ENCODE measurements at regions not wholly inside any gene's neighbourhood (a gene's known extent, or its start where the extent isn't known, plus 50 kb on each side); places are given as distances from the start of the nearest gene placed in this dataset.

DNA sequence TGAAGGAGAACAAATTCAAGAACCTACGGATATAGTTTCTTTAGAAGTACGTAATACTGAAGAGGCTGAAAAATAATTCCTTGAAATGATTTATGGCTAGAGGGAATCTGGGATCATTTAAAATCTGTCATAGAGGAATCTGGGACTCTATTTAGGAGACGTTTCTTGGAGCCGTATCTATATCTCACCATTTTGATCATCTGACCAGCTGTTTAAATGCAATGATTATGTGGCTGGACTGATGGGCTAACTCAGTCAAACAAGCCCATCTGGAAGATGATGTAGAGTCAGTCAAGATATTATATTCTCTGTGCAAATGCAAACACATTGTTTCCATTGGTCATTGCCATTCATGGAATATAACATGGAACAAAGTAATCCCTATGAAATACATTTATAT is 467.7 kb upstream of the ZFHX3 start:
- 55% methylated on average over 4 of the region's 4 CpGs for whole genome bisulfite sequencing (ENCODE audit: low lambda C conversion rate)
- H3K9me3 ChIP-seq, result no peaks in the 10 kb centered on the region
- TF ChIP-seq, protein P1, sequence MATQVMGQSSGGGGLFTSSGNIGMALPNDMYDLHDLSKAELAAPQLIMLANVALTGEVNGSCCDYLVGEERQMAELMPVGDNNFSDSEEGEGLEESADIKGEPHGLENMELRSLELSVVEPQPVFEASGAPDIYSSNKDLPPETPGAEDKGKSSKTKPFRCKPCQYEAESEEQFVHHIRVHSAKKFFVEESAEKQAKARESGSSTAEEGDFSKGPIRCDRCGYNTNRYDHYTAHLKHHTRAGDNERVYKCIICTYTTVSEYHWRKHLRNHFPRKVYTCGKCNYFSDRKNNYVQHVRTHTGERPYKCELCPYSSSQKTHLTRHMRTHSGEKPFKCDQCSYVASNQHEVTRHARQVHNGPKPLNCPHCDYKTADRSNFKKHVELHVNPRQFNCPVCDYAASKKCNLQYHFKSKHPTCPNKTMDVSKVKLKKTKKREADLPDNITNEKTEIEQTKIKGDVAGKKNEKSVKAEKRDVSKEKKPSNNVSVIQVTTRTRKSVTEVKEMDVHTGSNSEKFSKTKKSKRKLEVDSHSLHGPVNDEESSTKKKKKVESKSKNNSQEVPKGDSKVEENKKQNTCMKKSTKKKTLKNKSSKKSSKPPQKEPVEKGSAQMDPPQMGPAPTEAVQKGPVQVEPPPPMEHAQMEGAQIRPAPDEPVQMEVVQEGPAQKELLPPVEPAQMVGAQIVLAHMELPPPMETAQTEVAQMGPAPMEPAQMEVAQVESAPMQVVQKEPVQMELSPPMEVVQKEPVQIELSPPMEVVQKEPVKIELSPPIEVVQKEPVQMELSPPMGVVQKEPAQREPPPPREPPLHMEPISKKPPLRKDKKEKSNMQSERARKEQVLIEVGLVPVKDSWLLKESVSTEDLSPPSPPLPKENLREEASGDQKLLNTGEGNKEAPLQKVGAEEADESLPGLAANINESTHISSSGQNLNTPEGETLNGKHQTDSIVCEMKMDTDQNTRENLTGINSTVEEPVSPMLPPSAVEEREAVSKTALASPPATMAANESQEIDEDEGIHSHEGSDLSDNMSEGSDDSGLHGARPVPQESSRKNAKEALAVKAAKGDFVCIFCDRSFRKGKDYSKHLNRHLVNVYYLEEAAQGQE (IDR thresholded peaks at IDR 0.05; ENCODE audit: low read depth, low read length), result no peak
- TF ChIP-seq TEAD4 (IDR thresholded peaks at IDR 0.05; ENCODE audit: borderline replicate concordance, insufficient read depth), result no peak
- no peak for TF ChIP-seq SIN3A (IDR thresholded peaks at IDR 0.05; ENCODE audit: borderline replicate concordance, low read depth, low read length)
- no peak for TF ChIP-seq NRF1 (IDR thresholded peaks at IDR 0.05; ENCODE audit: low read depth, low read length)
- no peak for TF ChIP-seq TCF12 (IDR thresholded peaks at IDR 0.05)
- no peak for TF ChIP-seq TAF1 (IDR thresholded peaks at IDR 0.05; ENCODE audit: borderline replicate concordance, low read depth, low read length)
- TF ChIP-seq EP300 (IDR thresholded peaks at IDR 0.05; ENCODE audit: borderline replicate concordance in 1 of 2, low read depth in 1 of 2, low read length in 1 of 2), result no peak
- TF ChIP-seq GATA2 (CRISPR knock-in tag; IDR thresholded peaks at IDR 0.05), result no peak
- TF ChIP-seq FOXM1 (IDR thresholded peaks at IDR 0.05; ENCODE audit: low read depth), result no peak
- no peak for TF ChIP-seq USF2 (IDR thresholded peaks at IDR 0.05; ENCODE audit: borderline replicate concordance, low read depth, low read length)
- TF ChIP-seq, protein P2, sequence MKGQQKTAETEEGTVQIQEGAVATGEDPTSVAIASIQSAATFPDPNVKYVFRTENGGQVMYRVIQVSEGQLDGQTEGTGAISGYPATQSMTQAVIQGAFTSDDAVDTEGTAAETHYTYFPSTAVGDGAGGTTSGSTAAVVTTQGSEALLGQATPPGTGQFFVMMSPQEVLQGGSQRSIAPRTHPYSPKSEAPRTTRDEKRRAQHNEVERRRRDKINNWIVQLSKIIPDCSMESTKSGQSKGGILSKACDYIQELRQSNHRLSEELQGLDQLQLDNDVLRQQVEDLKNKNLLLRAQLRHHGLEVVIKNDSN (IDR thresholded peaks at IDR 0.05; ENCODE audit: borderline replicate concordance, low read depth), result no peak
- no peaks in the 10 kb centered on the region for H3F3A ChIP-seq (replicated peaks; ENCODE audit: insufficient read depth)
- H3K79me2 ChIP-seq (ENCODE audit: insufficient read depth), result no peaks in the 10 kb centered on the region
- H3K27ac ChIP-seq (ENCODE audit: low read depth in 2 of 2, low read length in 1 of 2), result no peak overlapping the region
- no peak overlapping the region for H2AFZ ChIP-seq (ENCODE audit: low read depth)
- no peak overlapping the region for H3K4me3 ChIP-seq (ENCODE audit: low read depth in 2 of 2, low read length in 1 of 2)
- no peaks in the 10 kb centered on the region for H3K27me3 ChIP-seq (ENCODE audit: insufficient read depth)
- no peaks in the 10 kb centered on the region for H3K9me2 ChIP-seq
- no peaks in the 10 kb centered on the region for H4K20me1 ChIP-seq (ENCODE audit: insufficient read depth)
- no peak for DNase-seq
- no peaks in the 10 kb centered on the region for H3K4me1 ChIP-seq (ENCODE audit: control insufficient read depth in 1 of 2, insufficient read depth in 2 of 2, low read depth in 1 of 2, low read length in 1 of 2)
- no peaks in the 10 kb centered on the region for H3K36me3 ChIP-seq (replicated peaks in 1 of 2; ENCODE audit: control insufficient read depth in 1 of 2, insufficient read depth in 2 of 2, low read length in 1 of 2)
- ChIA-PET CTCF (no interaction called here), POLR2A (no interaction called here)
- H3K4me2 ChIP-seq, result no peak overlapping the region
- no peak overlapping the region for H3K9ac ChIP-seq

DNA sequence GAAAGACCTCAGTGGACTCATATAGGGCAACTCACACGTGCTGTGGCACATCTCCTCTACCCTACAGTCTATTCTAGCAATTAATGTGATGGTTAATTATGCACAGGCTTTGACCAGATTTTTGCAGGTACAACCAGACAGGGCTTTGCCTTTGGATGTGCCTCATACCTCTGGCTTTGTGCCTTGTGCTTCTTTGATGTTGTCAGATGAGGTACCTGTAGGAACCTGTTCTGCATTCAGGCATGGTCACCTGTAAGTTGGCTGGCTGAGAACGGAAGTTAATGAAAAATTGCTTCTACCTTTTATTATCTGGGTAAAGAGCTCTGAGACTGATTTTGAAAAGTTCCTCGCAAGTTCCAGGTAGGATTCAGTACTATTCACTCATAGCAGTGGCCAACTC is 462.9 kb upstream of the ZFHX3 start:
- Histone ChIP-seq H3F3A (replicated peaks; ENCODE audit: insufficient read depth) (no peaks in the 10 kb centered on the region), H3K4me1 (ENCODE audit: control insufficient read depth in 1 of 2, insufficient read depth in 2 of 2, low read depth in 1 of 2, low read length in 1 of 2) (no peaks in the 10 kb centered on the region), H3K36me3 (replicated peaks in 1 of 2; ENCODE audit: control insufficient read depth in 1 of 2, insufficient read depth in 2 of 2, low read length in 1 of 2) (no peaks in the 10 kb centered on the region), H3K4me3 (ENCODE audit: low read depth in 2 of 2, low read length in 1 of 2) (no peak overlapping the region), H2AFZ (ENCODE audit: low read depth) (no peak overlapping the region), H3K27ac (ENCODE audit: low read depth in 2 of 2, low read length in 1 of 2) (no peak overlapping the region), H3K9me3 (no peaks in the 10 kb centered on the region), H3K27me3 (ENCODE audit: insufficient read depth) (no peaks in the 10 kb centered on the region), H3K9me2 (no peaks in the 10 kb centered on the region), H3K4me2 (no peak overlapping the region), H3K9ac (no peak overlapping the region), H4K20me1 (ENCODE audit: insufficient read depth) (no peaks in the 10 kb centered on the region), H3K79me2 (ENCODE audit: insufficient read depth) (no peaks in the 10 kb centered on the region)
- DNase-seq, result no peak
- CTCF ChIA-PET, result no interaction called here
- 15% methylated on average over 3 of the region's 3 CpGs for WGBS (ENCODE audit: low lambda C conversion rate)
- POLR2A ChIA-PET, result no interaction called here
- TF ChIP-seq MEF2A (IDR thresholded peaks at IDR 0.05; ENCODE audit: borderline replicate concordance, low read depth) (no peak), FOXJ3 (CRISPR knock-in tag; IDR thresholded peaks at IDR 0.05) (no peak), FOXM1 (IDR thresholded peaks at IDR 0.05; ENCODE audit: low read depth) (no peak), PBX3 (IDR thresholded peaks at IDR 0.05) (no peak), YY1 (IDR thresholded peaks at IDR 0.05; ENCODE audit: low read depth) (no peak), TCF12 (IDR thresholded peaks at IDR 0.05) (no peak), SIN3A (IDR thresholded peaks at IDR 0.05; ENCODE audit: borderline replicate concordance, low read depth, low read length) (no peak), MXI1 (IDR thresholded peaks at IDR 0.05; ENCODE audit: low read depth, low read length) (no peak), EP300 (IDR thresholded peaks at IDR 0.05; ENCODE audit: borderline replicate concordance in 1 of 2, low read depth in 1 of 2, low read length in 1 of 2) (no peak), TAF1 (IDR thresholded peaks at IDR 0.05; ENCODE audit: borderline replicate concordance, low read depth, low read length) (no peak)
- TF ChIP-seq, protein P3, sequence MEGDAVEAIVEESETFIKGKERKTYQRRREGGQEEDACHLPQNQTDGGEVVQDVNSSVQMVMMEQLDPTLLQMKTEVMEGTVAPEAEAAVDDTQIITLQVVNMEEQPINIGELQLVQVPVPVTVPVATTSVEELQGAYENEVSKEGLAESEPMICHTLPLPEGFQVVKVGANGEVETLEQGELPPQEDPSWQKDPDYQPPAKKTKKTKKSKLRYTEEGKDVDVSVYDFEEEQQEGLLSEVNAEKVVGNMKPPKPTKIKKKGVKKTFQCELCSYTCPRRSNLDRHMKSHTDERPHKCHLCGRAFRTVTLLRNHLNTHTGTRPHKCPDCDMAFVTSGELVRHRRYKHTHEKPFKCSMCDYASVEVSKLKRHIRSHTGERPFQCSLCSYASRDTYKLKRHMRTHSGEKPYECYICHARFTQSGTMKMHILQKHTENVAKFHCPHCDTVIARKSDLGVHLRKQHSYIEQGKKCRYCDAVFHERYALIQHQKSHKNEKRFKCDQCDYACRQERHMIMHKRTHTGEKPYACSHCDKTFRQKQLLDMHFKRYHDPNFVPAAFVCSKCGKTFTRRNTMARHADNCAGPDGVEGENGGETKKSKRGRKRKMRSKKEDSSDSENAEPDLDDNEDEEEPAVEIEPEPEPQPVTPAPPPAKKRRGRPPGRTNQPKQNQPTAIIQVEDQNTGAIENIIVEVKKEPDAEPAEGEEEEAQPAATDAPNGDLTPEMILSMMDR (IDR thresholded peaks at IDR 0.05), result no peak
- TF ChIP-seq, protein P2 (IDR thresholded peaks at IDR 0.05; ENCODE audit: borderline replicate concordance, low read depth), result no peak

Measured in SK-N-SH (cell line).